RWPE2 (cell line): ENCODE measurements at regions not wholly inside any gene's neighbourhood (a gene's known extent, or its start where the extent isn't known, plus 50 kb on each side); places are given as distances from the start of the nearest gene placed in this dataset.

Experiments
- ATAC-seq: fragments of 200-7000 bp; cut with Tn5 transposase; 3 replicates; pipeline ENCODE4 v1.9.1; 2021; ENCODE audit warnings: low read depth
- DNase-seq: peaks from one replicate; pipeline ENCODE4 v3.0.0-alpha.2; 2020; ENCODE audit warnings: low spot score
- H3K27ac ChIP-seq: fragments of 450-650 bp; 2 replicates; pipeline ENCODE4 v1.5.1; 2017; ENCODE audit warnings: mild to moderate bottlenecking; ENCODE audit not compliant: poor library complexity, severe bottlenecking
- H3K27me3 ChIP-seq: fragments of 250-450 bp; sonication (Bioruptor Pico); 2 replicates; pipeline ENCODE4 v1.5.1; 2021; ENCODE audit warnings: mild to moderate bottlenecking, moderate library complexity; ENCODE audit not compliant: insufficient read depth, poor library complexity, severe bottlenecking
- H3K36me3 ChIP-seq: fragments of 250-450 bp; sonication (Bioruptor Pico); 2 replicates; pipeline ENCODE4 v1.5.1; 2020; ENCODE audit warnings: low read depth, mild to moderate bottlenecking, moderate library complexity
- H3K4me1 ChIP-seq: fragments of 250-450 bp; sonication (Bioruptor Pico); 2 replicates; pipeline ENCODE4 v1.5.1; 2021; ENCODE audit warnings: mild to moderate bottlenecking, moderate library complexity; ENCODE audit not compliant: insufficient read depth, poor library complexity, severe bottlenecking
- H3K4me3 ChIP-seq: fragments of 250-450 bp; sonication (Bioruptor Pico); 2 replicates; pipeline ENCODE4 v1.5.1; 2021; ENCODE audit warnings: mild to moderate bottlenecking, moderate library complexity; ENCODE audit not compliant: severe bottlenecking
- H3K9me3 ChIP-seq: fragments of 250-450 bp; sonication (Bioruptor Pico); 2 replicates; pipeline ENCODE4 v1.5.1; 2021; ENCODE audit warnings: mild to moderate bottlenecking, moderate library complexity; ENCODE audit not compliant: severe bottlenecking
- CTCF ChIP-seq: fragments of 450-650 bp; IDR thresholded peaks from one replicate; pipeline ENCODE4 v1.5.1; 2017; ENCODE audit warnings: mild to moderate bottlenecking, moderate library complexity; ENCODE audit not compliant: poor library complexity, severe bottlenecking

GRCh38 chr6:104356197-104356596 lies 503.5 kb downstream of the HACE1 start:
- no peak for DNase-seq
- H3K27me3 ChIP-seq, result peaks cover 10% of the 10 kb centered on the region
- no peak overlapping the region for H3K4me3 ChIP-seq
- H3K9me3 ChIP-seq, result no peaks in the 10 kb centered on the region
- no peak for ATAC-seq
- no peaks in the 10 kb centered on the region for H3K36me3 ChIP-seq
- H3K4me1 ChIP-seq, result no peaks in the 10 kb centered on the region
- TF ChIP-seq CTCF, result no peak
- H3K27ac ChIP-seq, result no peak overlapping the region

GRCh38 chr6:104349191-104349590 lies 510.5 kb downstream of the HACE1 start:
- Histone ChIP-seq H3K4me1 (no peaks in the 10 kb centered on the region), H3K9me3 (no peaks in the 10 kb centered on the region), H3K27me3 (no peaks in the 10 kb centered on the region), H3K27ac (no peak overlapping the region), H3K4me3 (no peak overlapping the region), H3K36me3 (no peaks in the 10 kb centered on the region)
- ATAC-seq (no peak), DNase-seq (no peak)
- no peak for TF ChIP-seq CTCF

DNA sequence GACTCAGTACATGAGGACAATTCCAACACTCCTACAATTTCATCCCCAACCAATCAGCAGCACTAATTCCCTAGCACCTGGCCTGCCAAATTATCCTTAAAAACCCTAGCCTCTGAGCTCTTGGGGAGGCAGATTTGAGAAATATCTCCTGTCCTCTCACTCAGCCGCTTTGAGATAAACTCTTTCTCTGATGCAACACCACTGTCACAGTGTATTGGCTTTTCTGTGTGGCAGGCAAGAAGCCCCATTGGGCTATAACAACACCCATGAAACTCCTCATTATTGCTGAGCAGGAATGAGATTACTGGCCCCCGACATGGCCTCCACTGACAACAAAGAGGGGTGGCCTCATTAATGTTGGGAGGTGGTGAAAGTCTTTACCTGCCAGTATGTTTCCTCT lies 515.5 kb downstream of the HACE1 start:
- H3K4me1 ChIP-seq, result no peaks in the 10 kb centered on the region
- H3K36me3 ChIP-seq, result no peaks in the 10 kb centered on the region

GRCh38 chr6:104332364-104332763 lies 527.4 kb downstream of the HACE1 start:
- ATAC-seq, result no peak
- H3K27me3 ChIP-seq, result no peaks in the 10 kb centered on the region
- H3K4me1 ChIP-seq, result no peaks in the 10 kb centered on the region
- H3K4me3 ChIP-seq, result no peak overlapping the region
- no peak for DNase-seq
- H3K27ac ChIP-seq, result no peak overlapping the region
- TF ChIP-seq CTCF, result no peak
- no peaks in the 10 kb centered on the region for H3K9me3 ChIP-seq
- H3K36me3 ChIP-seq, result no peaks in the 10 kb centered on the region

More for the DNA sequence above, 515.5 kb downstream of the HACE1 start:
- no peak for ATAC-seq
- TF ChIP-seq CTCF, result no peak
- Histone ChIP-seq H3K27me3 (no peaks in the 10 kb centered on the region), H3K9me3 (no peaks in the 10 kb centered on the region), H3K4me3 (no peak overlapping the region), H3K27ac (no peak overlapping the region)
- DNase-seq, result no peak

DNA sequence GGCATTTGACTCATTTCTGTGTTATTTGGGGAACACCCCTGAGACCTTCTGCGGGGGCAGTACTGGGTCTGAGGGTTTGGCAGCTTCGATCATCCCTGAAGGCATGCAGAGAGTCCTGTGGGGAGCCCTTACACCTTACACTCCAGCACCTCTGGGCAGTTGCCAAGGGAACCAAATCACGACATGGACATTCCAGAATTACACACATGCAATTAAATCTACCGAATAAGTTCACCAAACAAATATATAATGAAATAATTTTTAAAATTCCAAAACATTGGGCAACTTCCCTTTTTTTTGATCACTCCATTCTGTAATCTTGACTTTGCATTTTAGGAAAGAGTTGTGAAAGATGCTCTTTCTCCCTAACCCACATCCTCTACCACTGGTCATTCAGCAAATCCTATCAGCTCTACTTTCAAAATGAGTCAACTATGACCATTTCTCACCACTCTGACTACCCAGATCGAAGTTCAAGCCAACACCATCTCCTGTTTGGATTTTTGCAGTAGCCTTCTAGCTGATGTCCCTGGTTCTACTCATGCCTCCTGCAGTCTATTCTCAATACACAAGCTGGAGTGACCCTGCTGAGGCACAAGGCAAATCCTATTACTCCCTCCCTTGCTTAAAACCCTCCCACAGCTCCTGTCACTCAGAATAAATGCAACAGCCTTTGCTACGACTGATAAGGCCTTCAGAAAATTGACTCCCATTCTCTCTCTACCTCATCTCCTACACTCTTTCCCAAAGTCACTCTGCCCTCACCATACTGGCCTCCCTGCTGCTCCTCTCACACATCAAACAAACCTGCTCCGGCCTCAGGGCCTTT lies 533.3 kb downstream of the HACE1 start:
- ATAC-seq, result peak; percentile 69
- no peaks in the 10 kb centered on the region for H3K9me3 ChIP-seq
- H3K4me3 ChIP-seq, result no peak overlapping the region
- H3K27ac ChIP-seq, result no peak overlapping the region
- DNase-seq, result no peak
- TF ChIP-seq CTCF, result no peak
- H3K4me1 ChIP-seq, result no peaks in the 10 kb centered on the region
- no peaks in the 10 kb centered on the region for H3K36me3 ChIP-seq
- no peaks in the 10 kb centered on the region for H3K27me3 ChIP-seq
